ENCODE measurements at regions not wholly inside any gene's neighbourhood (a gene's known extent, or its start where the extent isn't known, plus 50 kb on each side); places are given as distances from the start of the nearest gene placed in this dataset.

DNA sequence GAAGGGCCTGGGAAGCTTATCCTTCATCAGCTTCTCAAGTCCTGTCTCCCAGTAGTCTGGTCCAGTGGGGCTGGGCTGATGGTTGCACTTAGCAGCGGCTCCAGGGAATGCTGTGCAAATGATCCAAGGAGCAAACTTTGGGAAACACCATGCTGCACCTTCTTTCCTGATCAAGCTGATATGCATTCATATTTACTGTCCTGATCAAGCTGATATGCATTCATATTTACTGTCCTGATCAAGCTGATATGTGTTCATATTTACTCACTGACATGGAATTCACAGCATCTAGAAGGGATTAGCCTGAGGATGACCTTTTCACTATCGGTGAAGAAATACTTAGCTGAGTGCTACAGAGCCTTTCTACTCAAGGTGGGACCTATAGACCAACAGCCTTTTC lies 330.7 kb downstream of the BMPER start:
- no peak overlapping the region for H2AFZ ChIP-seq (ENCODE audit: low read depth, low read length, poor library complexity, severe bottlenecking)
- POLR2A ChIA-PET: no interaction called here
- no peak for ATAC-seq

More for the DNA sequence above, 330.7 kb downstream of the BMPER start:
- Histone ChIP-seq H3K4me3 (replicated peaks in 1 of 2; ENCODE audit: low read depth in 1 of 2, low read length in 2 of 2) (no peak overlapping the region), H3K36me3 (ENCODE audit: control insufficient read depth in 1 of 2, insufficient read depth in 2 of 2, low read length in 2 of 2) (no peaks in the 10 kb centered on the region), H3K4me2 (ENCODE audit: low read length) (no peak overlapping the region), H3K9ac (ENCODE audit: low read length) (no peak overlapping the region), H3K79me2 (ENCODE audit: insufficient read depth, low read length) (no peaks in the 10 kb centered on the region), H3K9me2 (ENCODE audit: insufficient read depth) (no peaks in the 10 kb centered on the region), H3K27ac (ENCODE audit: low read depth, low read length) (no peak overlapping the region), H4K20me1 (ENCODE audit: insufficient read depth) (no peaks in the 10 kb centered on the region), H3K27me3 (ENCODE audit: insufficient read depth, low read length) (no peaks in the 10 kb centered on the region), H3K9me3 (ENCODE audit: control insufficient read depth in 1 of 2, insufficient read depth in 1 of 2, low read depth in 1 of 2, low read length in 2 of 2) (no peaks in the 10 kb centered on the region), H3K4me1 (ENCODE audit: control insufficient read depth in 1 of 2, insufficient read depth in 2 of 2, low read length in 2 of 2) (no peaks in the 10 kb centered on the region)
- no peak for TF ChIP-seq CEBPB (IDR thresholded peaks at IDR 0.05; ENCODE audit: low read depth)
- no peak for TF ChIP-seq SRF (IDR thresholded peaks at IDR 0.05; ENCODE audit: low read depth)
- TF ChIP-seq ELF1 (IDR thresholded peaks at IDR 0.05; ENCODE audit: borderline replicate concordance, low read depth): no peak
- no peak for TF ChIP-seq EGR1 (IDR thresholded peaks at IDR 0.05; ENCODE audit: low read depth)
- no peak for TF ChIP-seq POLR2A (IDR thresholded peaks at IDR 0.05; ENCODE audit: borderline replicate concordance, extremely low read depth, insufficient read depth, insufficient read length)
- TF ChIP-seq, protein P1, sequence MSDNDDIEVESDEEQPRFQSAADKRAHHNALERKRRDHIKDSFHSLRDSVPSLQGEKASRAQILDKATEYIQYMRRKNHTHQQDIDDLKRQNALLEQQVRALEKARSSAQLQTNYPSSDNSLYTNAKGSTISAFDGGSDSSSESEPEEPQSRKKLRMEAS (IDR thresholded peaks at IDR 0.05): no peak
- TF ChIP-seq SP1 (IDR thresholded peaks at IDR 0.05; ENCODE audit: low read depth): no peak
- TF ChIP-seq CBX3 (IDR thresholded peaks at IDR 0.05; ENCODE audit: low read depth): no peak
- TF ChIP-seq, protein P2, sequence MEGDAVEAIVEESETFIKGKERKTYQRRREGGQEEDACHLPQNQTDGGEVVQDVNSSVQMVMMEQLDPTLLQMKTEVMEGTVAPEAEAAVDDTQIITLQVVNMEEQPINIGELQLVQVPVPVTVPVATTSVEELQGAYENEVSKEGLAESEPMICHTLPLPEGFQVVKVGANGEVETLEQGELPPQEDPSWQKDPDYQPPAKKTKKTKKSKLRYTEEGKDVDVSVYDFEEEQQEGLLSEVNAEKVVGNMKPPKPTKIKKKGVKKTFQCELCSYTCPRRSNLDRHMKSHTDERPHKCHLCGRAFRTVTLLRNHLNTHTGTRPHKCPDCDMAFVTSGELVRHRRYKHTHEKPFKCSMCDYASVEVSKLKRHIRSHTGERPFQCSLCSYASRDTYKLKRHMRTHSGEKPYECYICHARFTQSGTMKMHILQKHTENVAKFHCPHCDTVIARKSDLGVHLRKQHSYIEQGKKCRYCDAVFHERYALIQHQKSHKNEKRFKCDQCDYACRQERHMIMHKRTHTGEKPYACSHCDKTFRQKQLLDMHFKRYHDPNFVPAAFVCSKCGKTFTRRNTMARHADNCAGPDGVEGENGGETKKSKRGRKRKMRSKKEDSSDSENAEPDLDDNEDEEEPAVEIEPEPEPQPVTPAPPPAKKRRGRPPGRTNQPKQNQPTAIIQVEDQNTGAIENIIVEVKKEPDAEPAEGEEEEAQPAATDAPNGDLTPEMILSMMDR (IDR thresholded peaks at IDR 0.05 in 2 of 3, conservative IDR thresholded peaks at IDR 0.05 in 1 of 3; ENCODE audit: borderline replicate concordance in 1 of 3, insufficient read depth in 1 of 3, low read depth in 2 of 3, low read length in 2 of 3): no peak
- TF ChIP-seq, protein P3, sequence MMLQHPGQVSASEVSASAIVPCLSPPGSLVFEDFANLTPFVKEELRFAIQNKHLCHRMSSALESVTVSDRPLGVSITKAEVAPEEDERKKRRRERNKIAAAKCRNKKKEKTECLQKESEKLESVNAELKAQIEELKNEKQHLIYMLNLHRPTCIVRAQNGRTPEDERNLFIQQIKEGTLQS (IDR thresholded peaks at IDR 0.05): no peak
- TF ChIP-seq ZFX (IDR thresholded peaks at IDR 0.05): no peak
- no peak for TF ChIP-seq TCF7L2 (IDR thresholded peaks at IDR 0.05; ENCODE audit: borderline replicate concordance, extremely low read depth, insufficient read depth, insufficient read length)
- no peak for TF ChIP-seq SIN3A (IDR thresholded peaks at IDR 0.05; ENCODE audit: low read depth)
- no peak for TF ChIP-seq YY1 (IDR thresholded peaks at IDR 0.05; ENCODE audit: extremely low read depth, insufficient replicate concordance, low read depth, low read length)
- TF ChIP-seq, protein P4, sequence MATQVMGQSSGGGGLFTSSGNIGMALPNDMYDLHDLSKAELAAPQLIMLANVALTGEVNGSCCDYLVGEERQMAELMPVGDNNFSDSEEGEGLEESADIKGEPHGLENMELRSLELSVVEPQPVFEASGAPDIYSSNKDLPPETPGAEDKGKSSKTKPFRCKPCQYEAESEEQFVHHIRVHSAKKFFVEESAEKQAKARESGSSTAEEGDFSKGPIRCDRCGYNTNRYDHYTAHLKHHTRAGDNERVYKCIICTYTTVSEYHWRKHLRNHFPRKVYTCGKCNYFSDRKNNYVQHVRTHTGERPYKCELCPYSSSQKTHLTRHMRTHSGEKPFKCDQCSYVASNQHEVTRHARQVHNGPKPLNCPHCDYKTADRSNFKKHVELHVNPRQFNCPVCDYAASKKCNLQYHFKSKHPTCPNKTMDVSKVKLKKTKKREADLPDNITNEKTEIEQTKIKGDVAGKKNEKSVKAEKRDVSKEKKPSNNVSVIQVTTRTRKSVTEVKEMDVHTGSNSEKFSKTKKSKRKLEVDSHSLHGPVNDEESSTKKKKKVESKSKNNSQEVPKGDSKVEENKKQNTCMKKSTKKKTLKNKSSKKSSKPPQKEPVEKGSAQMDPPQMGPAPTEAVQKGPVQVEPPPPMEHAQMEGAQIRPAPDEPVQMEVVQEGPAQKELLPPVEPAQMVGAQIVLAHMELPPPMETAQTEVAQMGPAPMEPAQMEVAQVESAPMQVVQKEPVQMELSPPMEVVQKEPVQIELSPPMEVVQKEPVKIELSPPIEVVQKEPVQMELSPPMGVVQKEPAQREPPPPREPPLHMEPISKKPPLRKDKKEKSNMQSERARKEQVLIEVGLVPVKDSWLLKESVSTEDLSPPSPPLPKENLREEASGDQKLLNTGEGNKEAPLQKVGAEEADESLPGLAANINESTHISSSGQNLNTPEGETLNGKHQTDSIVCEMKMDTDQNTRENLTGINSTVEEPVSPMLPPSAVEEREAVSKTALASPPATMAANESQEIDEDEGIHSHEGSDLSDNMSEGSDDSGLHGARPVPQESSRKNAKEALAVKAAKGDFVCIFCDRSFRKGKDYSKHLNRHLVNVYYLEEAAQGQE (IDR thresholded peaks at IDR 0.05; ENCODE audit: low read depth): no peak
- no peak for TF ChIP-seq ZNF274 (IDR thresholded peaks at IDR 0.05; ENCODE audit: low read depth, low read length)
- TF ChIP-seq, protein P5, sequence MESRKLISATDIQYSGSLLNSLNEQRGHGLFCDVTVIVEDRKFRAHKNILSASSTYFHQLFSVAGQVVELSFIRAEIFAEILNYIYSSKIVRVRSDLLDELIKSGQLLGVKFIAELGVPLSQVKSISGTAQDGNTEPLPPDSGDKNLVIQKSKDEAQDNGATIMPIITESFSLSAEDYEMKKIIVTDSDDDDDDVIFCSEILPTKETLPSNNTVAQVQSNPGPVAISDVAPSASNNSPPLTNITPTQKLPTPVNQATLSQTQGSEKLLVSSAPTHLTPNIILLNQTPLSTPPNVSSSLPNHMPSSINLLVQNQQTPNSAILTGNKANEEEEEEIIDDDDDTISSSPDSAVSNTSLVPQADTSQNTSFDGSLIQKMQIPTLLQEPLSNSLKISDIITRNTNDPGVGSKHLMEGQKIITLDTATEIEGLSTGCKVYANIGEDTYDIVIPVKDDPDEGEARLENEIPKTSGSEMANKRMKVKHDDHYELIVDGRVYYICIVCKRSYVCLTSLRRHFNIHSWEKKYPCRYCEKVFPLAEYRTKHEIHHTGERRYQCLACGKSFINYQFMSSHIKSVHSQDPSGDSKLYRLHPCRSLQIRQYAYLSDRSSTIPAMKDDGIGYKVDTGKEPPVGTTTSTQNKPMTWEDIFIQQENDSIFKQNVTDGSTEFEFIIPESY (IDR thresholded peaks at IDR 0.05; ENCODE audit: extremely low read depth, insufficient replicate concordance, low read length): no peak
- TF ChIP-seq FOSL1 (IDR thresholded peaks at IDR 0.05; ENCODE audit: low read depth): no peak
- no peak for TF ChIP-seq POLR2AphosphoS5 (IDR thresholded peaks at IDR 0.05; ENCODE audit: low read depth, low read length)
- RAD21 ChIA-PET (ENCODE audit: low non-redundant PET in 1 of 2, low total read pairs in 2 of 2, uncharacterized antibody in 2 of 2, unreplicated experiment in 2 of 2): no interaction called here
- no peak for DNase-seq (ENCODE audit: low read depth, low spot score)
- intact Hi-C loops (cut with micrococcal nuclease): no loop called here
- no TSS peak for BruUV-seq (replicated peaks)
- CTCF ChIA-PET: no interaction called here
